ENCODE measurements at regions not wholly inside any gene's neighbourhood (a gene's known extent, or its start where the extent isn't known, plus 50 kb on each side); places are given as distances from the start of the nearest gene placed in this dataset.

- no peak for DNase-seq
These were observed 50.0 kb upstream of the LYVE1 start for GRCh38 chr11:10618490-10618889.

Data from SHP77 (cell line).